SU-DHL-6 (cell line): ENCODE measurements at regions not wholly inside any gene's neighbourhood (a gene's known extent, or its start where the extent isn't known, plus 50 kb on each side); places are given as distances from the start of the nearest gene placed in this dataset.

Experiments used
- H2AFZ ChIP-seq: fragments of 200-600 bp; sonication (generic); 2 replicates; pipeline ENCODE4 v1.6.1; 2014; ENCODE audit warnings: low read depth, mild to moderate bottlenecking, moderate library complexity, mixed read lengths, antibody characterized with exemption, low read length; ENCODE audit not compliant: severe bottlenecking
- H3F3A ChIP-seq: fragments of 200-600 bp; shearing (Covaris generic); 2 replicates; pipeline ENCODE4 v1.6.0; 2016; ENCODE audit warnings: antibody characterized with exemption, mild to moderate bottlenecking; ENCODE audit not compliant: insufficient read depth
- H3K27ac ChIP-seq: fragments of 200-600 bp; sonication (generic); 2 replicates; pipeline ENCODE4 v1.5.1; 2016; ENCODE audit warnings: low read depth, mild to moderate bottlenecking, low read length, moderate library complexity, mixed read lengths
- H3K27me3 ChIP-seq: fragments of 200-600 bp; sonication (generic), shearing (Covaris generic); 2 replicates; pipeline ENCODE4 v1.6.0; 2014; ENCODE audit warnings: mild to moderate bottlenecking, low read length
- H3K36me3 ChIP-seq: fragments of 200-600 bp; sonication (generic); 2 replicates; pipeline ENCODE4 v1.6.1; 2014; ENCODE audit warnings: mild to moderate bottlenecking, low read length, mixed read lengths
- H3K4me2 ChIP-seq: fragments of 300-600, 200-600 bp; shearing (Covaris generic), sonication (generic); 2 replicates; pipeline ENCODE4 v1.6.0; 2014; ENCODE audit warnings: low read length, low read depth, mild to moderate bottlenecking; ENCODE audit not compliant: poor library complexity, severe bottlenecking
- H3K4me3 ChIP-seq: fragments of 200-600 bp; sonication (generic); 2 replicates; pipeline ENCODE4 v1.5.1; 2014; ENCODE audit warnings: antibody characterized with exemption, low read length, mild to moderate bottlenecking, mixed read lengths; ENCODE audit not compliant: insufficient read depth, poor library complexity, severe bottlenecking
- H3K79me2 ChIP-seq: fragments of 200-600 bp; sonication (generic); 2 replicates; pipeline ENCODE4 v1.6.1; 2014; ENCODE audit warnings: mild to moderate bottlenecking, low read length, moderate library complexity; ENCODE audit not compliant: insufficient read depth
- H3K9ac ChIP-seq: fragments of 200-600 bp; sonication (generic); 2 replicates; pipeline ENCODE4 v1.7.0; 2014; ENCODE audit warnings: mild to moderate bottlenecking, low read length
- H3K9me2 ChIP-seq: fragments of 200-600 bp; sonication (generic); replicated peaks from 2 replicates; pipeline ENCODE4 v1.6.1; 2014; ENCODE audit warnings: low read length; ENCODE audit not compliant: insufficient read depth
- H3K9me3 ChIP-seq: fragments of 200-600 bp; sonication (generic); 2 replicates; pipeline ENCODE4 v1.6.1; 2014; ENCODE audit warnings: low read length, mixed read lengths; ENCODE audit not compliant: insufficient read depth
- H4K20me1 ChIP-seq: fragments of 200-600 bp; sonication (generic); 2 replicates; pipeline ENCODE4 v1.6.1; 2014; ENCODE audit warnings: low read depth, mild to moderate bottlenecking, antibody characterized with exemption, low read length, moderate library complexity, mixed read lengths
- EZH2phosphoT487 ChIP-seq: fragments of 200-600 bp; sonication (generic), shearing (Covaris generic); conservative IDR thresholded peaks from 2 replicates; pipeline ENCODE4 v1.6.1; 2018; ENCODE audit warnings: mild to moderate bottlenecking, antibody characterized with exemption, low read length, moderate library complexity, mixed read lengths
- TF ChIP-seq, protein P1 (sequence below): fragments of 200-600 bp; sonication (generic); IDR thresholded peaks from one replicate; pipeline ENCODE4 v1.5.1; 2017; ENCODE audit warnings: antibody characterized with exemption, mild to moderate bottlenecking, low read length, moderate library complexity; ENCODE audit not compliant: insufficient read depth, poor library complexity, severe bottlenecking

- no peak overlapping the region for H3K27ac ChIP-seq
- H3K36me3 ChIP-seq, result no peaks in the 10 kb centered on the region
- no peaks in the 10 kb centered on the region for H3K27me3 ChIP-seq
- no peak overlapping the region for H3K4me2 ChIP-seq
- TF ChIP-seq, protein P1, sequence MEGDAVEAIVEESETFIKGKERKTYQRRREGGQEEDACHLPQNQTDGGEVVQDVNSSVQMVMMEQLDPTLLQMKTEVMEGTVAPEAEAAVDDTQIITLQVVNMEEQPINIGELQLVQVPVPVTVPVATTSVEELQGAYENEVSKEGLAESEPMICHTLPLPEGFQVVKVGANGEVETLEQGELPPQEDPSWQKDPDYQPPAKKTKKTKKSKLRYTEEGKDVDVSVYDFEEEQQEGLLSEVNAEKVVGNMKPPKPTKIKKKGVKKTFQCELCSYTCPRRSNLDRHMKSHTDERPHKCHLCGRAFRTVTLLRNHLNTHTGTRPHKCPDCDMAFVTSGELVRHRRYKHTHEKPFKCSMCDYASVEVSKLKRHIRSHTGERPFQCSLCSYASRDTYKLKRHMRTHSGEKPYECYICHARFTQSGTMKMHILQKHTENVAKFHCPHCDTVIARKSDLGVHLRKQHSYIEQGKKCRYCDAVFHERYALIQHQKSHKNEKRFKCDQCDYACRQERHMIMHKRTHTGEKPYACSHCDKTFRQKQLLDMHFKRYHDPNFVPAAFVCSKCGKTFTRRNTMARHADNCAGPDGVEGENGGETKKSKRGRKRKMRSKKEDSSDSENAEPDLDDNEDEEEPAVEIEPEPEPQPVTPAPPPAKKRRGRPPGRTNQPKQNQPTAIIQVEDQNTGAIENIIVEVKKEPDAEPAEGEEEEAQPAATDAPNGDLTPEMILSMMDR, result no peak
- no peak for TF ChIP-seq EZH2phosphoT487
- no peaks in the 10 kb centered on the region for H3K9me2 ChIP-seq
- no peak overlapping the region for H3K4me3 ChIP-seq
- no peaks in the 10 kb centered on the region for H4K20me1 ChIP-seq
- no peak overlapping the region for H2AFZ ChIP-seq
- no peaks in the 10 kb centered on the region for H3K9me3 ChIP-seq
- H3K9ac ChIP-seq, result no peak overlapping the region
- H3K79me2 ChIP-seq, result no peaks in the 10 kb centered on the region
- H3F3A ChIP-seq, result no peaks in the 10 kb centered on the region
Observed at GRCh38 chr19:30647891-30648720, 275.9 kb downstream of the ZNF536 start.

DNA sequence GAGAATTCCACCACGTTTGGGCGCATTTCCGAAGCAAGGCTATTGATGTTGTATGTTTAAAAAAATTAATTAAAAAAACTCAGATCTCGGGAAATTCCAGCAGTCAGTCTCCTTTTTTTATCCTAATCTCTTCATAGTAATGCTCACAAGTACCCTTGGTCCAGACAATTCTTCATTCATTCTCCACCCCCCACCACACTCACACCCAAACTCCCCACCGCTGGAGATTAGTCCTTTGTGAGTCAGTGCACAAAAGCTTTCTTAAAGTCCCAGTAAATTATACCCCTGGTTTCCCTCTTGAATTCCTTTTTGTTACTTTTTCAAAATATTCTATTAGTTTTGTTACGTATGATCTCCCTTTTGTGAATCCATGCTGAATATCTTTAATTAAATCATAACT is 274.6 kb downstream of the ZNF536 start:
- H3K9me3 ChIP-seq, result no peaks in the 10 kb centered on the region
- no peak overlapping the region for H2AFZ ChIP-seq
- no peak overlapping the region for H3K4me3 ChIP-seq
- H3K9ac ChIP-seq, result no peak overlapping the region
- no peaks in the 10 kb centered on the region for H3K79me2 ChIP-seq
- no peaks in the 10 kb centered on the region for H3F3A ChIP-seq
- TF ChIP-seq, protein P1, result no peak
- TF ChIP-seq EZH2phosphoT487, result no peak
- no peak overlapping the region for H3K27ac ChIP-seq
- no peaks in the 10 kb centered on the region for H3K9me2 ChIP-seq
- no peaks in the 10 kb centered on the region for H3K36me3 ChIP-seq
- H3K4me2 ChIP-seq, result no peak overlapping the region
- H3K27me3 ChIP-seq, result no peaks in the 10 kb centered on the region
- H4K20me1 ChIP-seq, result no peaks in the 10 kb centered on the region

- no peaks in the 10 kb centered on the region for H3K9me3 ChIP-seq
- TF ChIP-seq, protein P1, result no peak
- no peak for TF ChIP-seq EZH2phosphoT487
- no peak overlapping the region for H3K9ac ChIP-seq
- no peaks in the 10 kb centered on the region for H3K27me3 ChIP-seq
- no peak overlapping the region for H3K27ac ChIP-seq
- H2AFZ ChIP-seq, result no peak overlapping the region
- no peak overlapping the region for H3K4me2 ChIP-seq
- no peaks in the 10 kb centered on the region for H3K9me2 ChIP-seq
- H3K79me2 ChIP-seq, result no peaks in the 10 kb centered on the region
- H3F3A ChIP-seq, result no peaks in the 10 kb centered on the region
- H3K4me3 ChIP-seq, result no peak overlapping the region
- H4K20me1 ChIP-seq, result no peaks in the 10 kb centered on the region
- no peaks in the 10 kb centered on the region for H3K36me3 ChIP-seq
Observed at GRCh38 chr19:30645946-30646577, 273.9 kb downstream of the ZNF536 start.
